ENCODE measurements at regions not wholly inside any gene's neighbourhood (a gene's known extent, or its start where the extent isn't known, plus 50 kb on each side); places are given as distances from the start of the nearest gene placed in this dataset.
A peak's percentile ranks its signal among the peaks of the same experiment; 100 is the strongest.

GRCh38 chr21:16590641-16591292 is 861.0 kb downstream of the USP25 start:
- no peak for DNase-seq (ENCODE audit: low read depth in 4 of 4, low spot score in 2 of 4)

GRCh38 chr21:16592381-16592780 is 862.6 kb downstream of the USP25 start:
- no peak for DNase-seq (ENCODE audit: low read depth in 4 of 4, low spot score in 2 of 4)

DNA sequence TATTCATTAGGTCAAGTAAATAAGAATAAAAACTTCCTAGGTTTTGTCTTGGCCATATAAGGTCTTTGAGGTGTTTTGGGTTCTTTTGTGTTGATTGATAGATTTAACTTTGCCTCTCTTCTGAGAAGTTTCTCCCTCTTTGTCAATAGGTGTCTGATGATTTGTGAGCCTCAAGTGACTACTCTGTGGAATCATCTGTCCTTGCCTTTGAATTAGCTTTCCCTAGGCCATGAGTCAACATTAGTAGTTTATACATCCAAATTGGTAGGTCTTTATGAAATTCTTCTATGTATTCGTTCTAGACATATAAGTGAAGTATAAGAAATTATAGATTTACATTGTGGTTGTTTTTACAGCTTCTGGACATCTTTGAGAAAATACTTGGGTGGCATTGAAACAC is 864.4 kb downstream of the USP25 start:
- no peak for DNase-seq (ENCODE audit: low read depth in 4 of 4, low spot score in 2 of 4)

GRCh38 chr21:16596369-16596768 is 866.6 kb downstream of the USP25 start:
- DNase-seq (ENCODE audit: low read depth in 4 of 4, low spot score in 2 of 4): no peak

DNA sequence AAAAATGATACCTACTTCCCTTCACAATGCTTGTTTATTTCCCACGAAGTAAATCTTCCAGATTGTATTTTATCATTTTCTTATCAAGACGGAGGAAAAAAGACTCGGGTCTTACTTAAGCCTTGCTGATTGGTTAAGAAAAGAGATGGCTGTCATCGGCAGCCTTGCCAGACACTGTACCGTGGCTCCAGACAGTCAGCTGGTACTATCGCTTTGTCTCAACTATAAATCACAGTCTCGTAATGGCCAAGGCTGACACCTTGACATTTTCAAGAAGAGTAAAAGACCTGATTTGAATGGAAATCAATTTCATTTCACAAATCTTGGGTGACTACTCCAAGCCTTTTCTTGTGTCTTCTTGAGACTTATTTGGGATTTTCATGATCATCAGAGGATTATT is 868.0 kb downstream of the USP25 start:
- no peak for DNase-seq (ENCODE audit: low read depth in 4 of 4, low spot score in 2 of 4)

DNA sequence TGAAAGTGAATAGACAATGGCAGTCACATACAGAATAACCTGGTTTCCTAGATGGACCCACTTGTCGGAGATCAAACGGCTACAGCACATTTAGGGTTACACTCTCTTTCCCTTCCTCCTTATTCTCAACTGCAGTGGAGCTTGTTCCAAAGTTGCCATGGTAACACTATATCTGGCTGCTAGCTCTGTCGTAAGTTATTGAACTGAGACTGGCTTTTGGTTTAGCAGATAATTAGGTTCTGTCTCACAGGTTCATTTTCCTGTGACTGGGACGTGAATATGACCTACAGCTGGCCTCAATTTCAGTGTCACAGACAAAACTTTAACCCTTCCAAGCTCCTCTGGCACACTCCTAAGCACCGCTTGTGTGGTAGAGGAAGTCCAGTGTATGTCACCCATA is 875.8 kb downstream of the USP25 start:
- no peak for DNase-seq (ENCODE audit: low read depth in 4 of 4, low spot score in 2 of 4)

- no peak for DNase-seq (ENCODE audit: low read depth in 4 of 4, low spot score in 2 of 4)
These were observed 876.5 kb downstream of the USP25 start for GRCh38 chr21:16606271-16606670.

DNA sequence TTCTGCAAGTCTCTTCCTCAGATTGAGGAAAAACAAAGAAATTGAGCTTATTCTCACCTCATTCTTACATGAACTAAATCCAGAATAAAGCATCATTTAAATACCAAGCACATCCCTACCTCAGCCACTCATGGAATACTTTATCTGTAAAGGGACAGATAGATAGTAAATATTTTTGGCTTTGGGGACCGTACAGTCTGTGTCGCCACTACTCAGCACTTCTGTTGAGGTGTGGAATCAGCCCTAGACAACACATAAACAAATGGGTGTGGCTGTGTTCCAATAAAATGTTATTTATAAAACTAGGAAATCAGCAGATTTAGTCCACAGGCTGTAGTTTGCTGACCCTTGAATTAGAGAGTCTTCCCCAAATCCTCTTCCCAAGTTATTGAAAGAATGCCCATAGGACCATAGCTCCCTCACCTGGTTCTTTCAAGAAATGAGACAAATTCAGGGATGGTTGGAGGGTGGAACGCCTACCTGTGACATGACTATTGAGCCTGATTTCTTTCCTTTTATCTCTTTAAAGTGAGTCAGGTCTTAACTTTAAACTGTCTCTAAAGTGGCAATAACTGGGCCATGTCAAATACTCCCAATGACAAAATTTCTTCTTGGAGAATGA is 878.5 kb downstream of the USP25 start:
- DNase-seq (ENCODE audit: low read depth in 4 of 4, low spot score in 2 of 4): no peak

DNA sequence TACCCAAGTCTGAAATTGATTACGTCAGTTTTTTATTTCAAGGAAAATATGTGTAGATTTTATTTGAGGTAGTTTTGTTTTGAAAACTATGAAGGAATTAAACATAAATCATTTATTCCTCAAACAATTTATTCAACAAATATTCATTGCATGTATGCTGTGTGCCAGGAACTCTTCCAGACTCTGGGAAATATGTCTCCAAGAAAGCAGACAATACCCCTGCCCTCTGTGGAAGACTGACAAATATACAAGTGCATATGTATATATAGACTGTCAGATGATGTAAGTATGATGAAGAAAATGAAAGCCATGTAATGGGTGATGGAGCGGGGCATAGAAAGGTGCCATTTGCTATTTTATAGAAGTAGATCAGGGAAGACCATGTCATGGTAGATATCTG is 889.5 kb downstream of the USP25 start:
- no peak for DNase-seq (ENCODE audit: low read depth in 4 of 4, low spot score in 2 of 4)

GRCh38 chr21:16620786-16621320 is 891.1 kb downstream of the USP25 start:
- no peak for DNase-seq (ENCODE audit: low read depth in 4 of 4, low spot score in 2 of 4)

- DNase-seq (ENCODE audit: low read depth in 4 of 4, low spot score in 2 of 4): peak in 3 of 4 donors; percentile 3 to 40 (median 26)
These were observed 888.2 kb upstream of the CXADR start for GRCh38 chr21:16624479-16625118.

DNA sequence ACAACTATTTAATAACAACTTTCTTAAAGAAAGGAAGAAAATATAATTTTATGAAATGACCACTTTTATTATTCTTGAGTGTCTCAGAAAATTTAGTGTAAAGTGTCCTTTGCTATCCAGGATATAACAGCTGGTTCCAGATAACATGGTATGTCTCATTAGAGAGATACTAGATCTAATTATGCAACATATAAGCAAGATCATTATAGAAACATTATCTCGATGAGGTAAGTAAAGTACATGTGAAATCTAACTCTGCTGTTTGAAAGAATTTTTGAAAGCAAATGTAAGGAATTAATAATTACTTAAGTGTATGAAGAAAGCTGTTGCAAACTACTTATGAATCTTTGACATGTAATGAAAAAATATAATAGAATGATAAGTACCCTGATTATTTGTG is 887.4 kb upstream of the CXADR start:
- DNase-seq (ENCODE audit: low read depth in 4 of 4, low spot score in 2 of 4): no peak

GRCh38 chr21:16633831-16634459 is 878.9 kb upstream of the CXADR start:
- no peak for DNase-seq (ENCODE audit: low read depth in 4 of 4, low spot score in 2 of 4)

DNA sequence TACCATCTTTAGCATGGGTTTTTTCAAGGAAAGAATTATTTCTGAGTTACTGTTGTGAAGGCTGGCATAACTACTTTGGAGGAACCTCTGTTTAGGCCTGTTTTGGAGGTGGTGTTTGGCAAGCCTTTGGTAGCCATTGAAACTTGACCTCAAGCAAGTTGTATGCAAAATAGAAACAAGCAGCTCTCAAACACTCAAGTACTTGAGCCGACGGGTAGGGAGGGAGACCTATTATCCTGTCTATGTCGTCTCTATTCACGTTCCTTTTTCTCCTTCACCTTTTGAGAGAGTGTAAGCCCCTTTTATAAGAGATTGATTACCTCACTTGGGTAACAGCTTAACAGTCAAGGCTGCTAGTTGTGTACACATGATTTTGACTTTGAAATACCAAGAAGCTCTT is 878.3 kb upstream of the CXADR start:
- DNase-seq (ENCODE audit: low read depth in 4 of 4, low spot score in 2 of 4): no peak

DNA sequence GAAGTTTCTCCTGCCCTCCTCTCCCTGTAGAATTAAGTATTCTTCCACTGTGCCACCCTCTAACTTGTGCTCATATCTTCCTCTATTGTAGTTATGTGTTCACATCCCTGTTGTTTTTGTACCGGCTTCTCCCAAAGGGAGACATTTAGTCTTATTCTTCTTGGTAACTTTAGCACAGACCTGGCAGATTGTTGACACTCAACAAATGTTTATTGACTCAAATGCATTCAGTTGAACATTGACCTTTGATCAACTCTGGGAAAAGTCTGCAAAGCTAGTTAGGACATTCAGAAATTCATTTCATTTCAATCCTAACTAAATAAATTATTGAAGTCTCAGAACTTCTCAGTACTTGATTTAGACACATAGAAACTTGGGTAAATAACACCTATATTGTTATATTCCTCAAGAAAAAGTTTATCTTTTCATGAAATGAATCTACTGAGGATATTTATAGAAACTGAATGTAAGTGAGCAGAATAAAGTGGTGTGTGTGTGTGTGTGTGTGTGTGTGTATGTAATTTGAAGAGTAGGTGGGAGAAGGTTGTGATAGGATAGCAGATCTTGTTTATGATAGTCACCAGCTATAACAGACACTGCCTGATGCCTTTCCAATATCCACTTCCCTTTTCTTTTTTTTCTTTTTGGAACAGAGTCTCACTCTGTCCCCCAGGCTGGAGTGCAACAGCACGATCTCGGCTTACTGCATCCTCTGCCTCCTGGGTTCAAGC is 872.4 kb upstream of the CXADR start:
- no peak for DNase-seq (ENCODE audit: low read depth in 4 of 4, low spot score in 2 of 4)

DNA sequence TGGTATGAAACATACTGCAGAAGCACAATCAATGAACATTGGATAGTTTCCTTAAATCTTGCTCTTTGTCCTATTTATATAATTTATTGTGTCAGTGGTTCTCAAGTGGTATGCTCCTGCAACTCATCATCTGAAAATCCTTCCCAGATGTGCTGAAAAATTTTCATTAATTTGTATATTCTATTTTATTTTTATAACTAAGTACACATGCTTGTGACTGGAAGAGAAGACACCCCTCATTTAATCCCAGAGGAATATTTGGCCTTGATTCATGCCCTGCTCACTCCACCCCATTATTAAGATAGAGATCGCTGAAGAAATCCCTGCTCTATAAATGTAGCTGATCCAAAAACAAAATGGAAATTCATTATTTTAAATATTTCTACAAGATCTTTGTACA is 870.5 kb upstream of the CXADR start:
- no peak for DNase-seq (ENCODE audit: low read depth in 4 of 4, low spot score in 2 of 4)

DNA sequence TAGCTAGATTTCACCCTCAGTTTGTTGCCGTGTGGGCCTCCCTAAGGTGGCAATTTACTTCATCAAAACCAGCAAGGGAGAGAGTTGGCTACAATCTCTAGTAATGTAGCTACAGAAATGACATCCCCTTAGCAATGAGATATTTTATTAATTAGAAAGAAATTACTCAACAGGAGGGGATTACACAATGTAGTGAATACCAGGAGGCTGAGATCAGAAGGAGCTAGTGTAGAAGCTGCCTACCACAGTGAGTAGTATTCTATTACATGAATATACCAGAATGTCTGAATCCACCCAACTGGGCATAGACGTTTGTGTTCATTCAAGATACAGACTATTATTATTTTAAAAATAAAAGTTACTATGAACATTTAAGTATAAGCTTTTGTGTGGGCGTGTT is 868.2 kb upstream of the CXADR start:
- DNase-seq (ENCODE audit: low read depth in 4 of 4, low spot score in 2 of 4): no peak

DNA sequence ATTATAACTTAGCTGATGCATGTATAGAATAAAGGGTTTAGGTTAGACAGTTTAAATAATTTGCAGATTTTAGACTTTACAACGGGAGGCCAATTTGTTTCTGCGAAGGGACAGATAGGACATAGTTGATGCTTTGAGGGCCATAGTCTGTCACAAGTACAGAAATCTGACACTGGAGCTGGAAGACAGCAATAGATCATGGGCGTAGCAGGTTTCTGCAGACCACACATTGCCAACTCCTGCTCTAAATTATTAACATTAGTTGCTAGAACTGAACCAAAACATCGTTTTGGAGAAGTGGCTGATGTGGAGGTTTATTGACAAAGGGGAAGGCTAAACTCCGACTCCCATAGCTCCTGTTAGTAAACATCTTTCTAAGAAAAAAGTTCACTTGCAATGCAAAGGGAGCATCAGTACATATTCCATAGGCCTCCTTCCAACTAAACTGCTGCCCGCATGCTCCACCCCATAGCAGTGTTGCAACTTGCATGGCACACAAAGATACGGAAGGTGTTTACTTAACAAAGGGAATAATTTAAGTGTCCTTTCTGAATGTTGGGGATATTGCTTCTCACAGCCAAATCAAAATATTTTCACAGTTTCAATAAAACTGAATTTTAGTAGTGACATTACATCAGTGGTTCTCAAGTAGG is 862.0 kb upstream of the CXADR start:
- DNase-seq (ENCODE audit: low read depth in 4 of 4, low spot score in 2 of 4): no peak

DNA sequence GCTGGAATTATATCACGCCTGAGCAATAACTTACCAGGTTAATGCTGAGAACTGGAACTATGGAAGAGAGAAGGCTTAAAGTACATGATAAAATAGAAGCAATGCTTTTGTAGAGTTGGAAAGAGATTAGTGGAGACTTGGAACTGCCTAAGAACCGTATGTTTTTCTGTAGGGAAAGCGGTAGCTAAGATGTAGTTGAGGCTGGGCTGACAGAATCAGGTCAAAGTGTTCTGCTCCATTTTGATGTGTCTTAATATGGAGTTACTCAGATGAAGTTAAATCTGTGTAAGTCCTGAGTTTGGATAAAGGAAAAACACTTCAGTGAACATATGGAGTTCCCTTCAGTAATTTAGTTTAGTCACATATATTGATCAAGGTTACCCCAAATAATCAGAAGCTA is 860.9 kb upstream of the CXADR start:
- no peak for DNase-seq (ENCODE audit: low read depth in 4 of 4, low spot score in 2 of 4)

- no peak for DNase-seq (ENCODE audit: low read depth in 4 of 4, low spot score in 2 of 4)
These were observed 849.4 kb upstream of the CXADR start for GRCh38 chr21:16663436-16663835.
